NCI-H345 (cell line): ENCODE measurements at regions not wholly inside any gene's neighbourhood (a gene's known extent, or its start where the extent isn't known, plus 50 kb on each side); places are given as distances from the start of the nearest gene placed in this dataset.
"Not testable (repeated sequence)": the region's sequence is repeated elsewhere in the genome, so short reads cannot be mapped to it uniquely, and the experiment has no call there.

Source experiments
- DNase-seq: peaks from one replicate; lab custom pipeline; 2025; lab: John Stamatoyannopoulos, UW

DNA sequence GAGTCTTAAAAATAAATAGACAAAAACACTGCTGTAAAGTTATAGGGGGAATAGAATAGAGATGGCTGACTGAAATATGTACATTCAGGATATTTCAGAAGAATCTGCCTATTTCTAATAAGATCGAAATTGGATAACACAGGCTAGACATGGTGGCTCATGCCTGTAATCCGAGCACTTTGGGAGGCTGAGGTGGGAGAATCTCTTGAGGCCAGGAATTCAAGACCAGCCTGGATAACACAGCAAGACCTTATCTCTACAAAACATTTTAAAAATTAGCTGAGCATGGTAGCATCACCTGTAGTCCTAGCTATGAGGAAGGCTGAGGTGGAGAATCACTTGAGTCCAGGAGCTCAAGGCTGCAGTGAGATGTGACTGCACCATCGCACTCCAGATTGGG is 146.6 kb upstream of the CCDC150 start:
- no peak for DNase-seq

DNA sequence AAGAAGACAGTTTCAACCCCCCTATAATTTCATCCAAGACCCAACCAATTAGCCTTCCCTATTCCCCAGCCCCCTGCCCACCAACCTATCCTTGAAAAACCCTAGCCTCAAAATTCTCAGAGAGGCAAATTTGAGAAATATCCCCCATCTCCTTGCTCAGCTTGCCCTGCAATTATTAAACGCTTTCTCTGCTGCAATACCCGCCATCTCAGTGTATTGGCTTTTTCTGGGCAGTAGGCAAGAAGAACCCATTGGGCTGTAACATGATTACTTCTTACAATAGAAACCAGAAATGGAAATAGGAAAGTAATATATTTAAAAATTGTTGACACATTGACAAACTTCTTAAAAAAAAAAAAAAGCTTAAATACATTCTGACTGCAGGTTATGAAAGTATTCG is 140.6 kb upstream of the CCDC150 start:
- no peak for DNase-seq

DNA sequence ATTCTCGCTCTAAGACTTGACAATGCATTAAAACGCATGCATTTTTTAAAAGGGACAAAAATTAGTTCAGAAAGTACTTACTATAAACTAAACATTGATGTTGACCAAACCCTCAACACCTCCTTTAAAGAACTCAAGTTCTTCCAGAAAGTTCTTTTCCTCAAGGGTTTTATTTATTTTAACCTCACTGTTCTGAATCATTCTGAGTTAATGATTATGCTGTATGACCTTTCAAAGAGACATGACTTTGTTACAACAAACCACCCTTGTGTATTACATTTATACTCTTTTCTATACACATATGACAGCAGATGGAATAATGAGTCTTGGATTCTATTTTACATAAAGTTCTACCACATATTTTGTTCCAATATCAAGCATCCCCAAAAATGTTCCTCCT is 139.8 kb upstream of the CCDC150 start:
- no peak for DNase-seq

DNA sequence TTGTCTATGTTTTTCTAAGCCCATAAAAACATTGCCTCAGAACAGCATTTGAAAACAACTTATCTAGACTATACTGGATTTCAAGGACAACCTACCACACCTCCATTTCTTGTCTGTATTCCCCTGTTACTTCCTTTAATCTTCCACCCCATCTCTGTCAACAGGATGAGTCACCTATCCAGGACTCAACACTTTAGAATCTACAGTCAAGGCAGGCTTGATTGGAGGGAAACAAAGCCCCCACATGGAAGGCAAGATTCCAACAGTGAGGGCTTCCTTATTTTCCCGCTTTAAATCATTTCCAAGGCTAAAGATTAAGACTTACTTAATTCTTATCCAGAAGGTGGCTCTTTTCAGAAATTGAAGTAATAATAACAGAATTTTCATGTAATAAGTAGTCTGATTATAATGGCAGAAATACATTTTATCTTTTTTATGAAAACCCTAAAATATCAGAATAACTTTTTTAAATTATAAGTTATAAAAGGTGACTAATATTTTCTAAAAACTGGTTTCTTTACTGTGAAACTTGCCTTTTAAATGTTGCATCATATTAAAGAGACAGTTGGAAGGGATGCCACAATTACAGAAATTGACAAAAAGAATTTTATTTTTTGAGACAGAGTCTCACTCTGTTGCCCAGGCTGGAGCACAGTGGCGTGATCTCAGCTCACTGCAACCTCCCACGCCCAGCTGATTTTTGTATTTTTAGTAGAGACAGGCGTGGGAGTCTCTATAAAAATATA is 138.7 kb upstream of the CCDC150 start:
- DNase-seq, result no peak

DNA sequence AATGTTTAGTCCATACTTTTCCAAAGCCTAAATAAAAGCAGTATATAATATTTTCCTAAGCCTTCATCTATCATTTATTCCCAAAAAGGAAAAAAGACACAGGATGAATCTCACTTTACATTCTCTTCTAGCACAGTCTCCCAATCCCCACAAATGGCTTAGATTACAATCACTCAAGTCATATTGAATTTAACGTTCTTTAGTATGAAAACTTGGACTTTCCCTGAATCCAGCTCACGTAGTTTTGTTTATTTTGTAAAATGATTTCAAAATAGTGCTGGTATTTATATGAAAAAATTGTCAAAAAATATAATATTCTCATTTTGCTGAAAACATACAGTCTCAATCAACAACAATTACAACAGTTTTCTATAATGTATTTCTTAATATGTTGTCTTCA is 137.7 kb upstream of the CCDC150 start:
- no peak for DNase-seq

DNA sequence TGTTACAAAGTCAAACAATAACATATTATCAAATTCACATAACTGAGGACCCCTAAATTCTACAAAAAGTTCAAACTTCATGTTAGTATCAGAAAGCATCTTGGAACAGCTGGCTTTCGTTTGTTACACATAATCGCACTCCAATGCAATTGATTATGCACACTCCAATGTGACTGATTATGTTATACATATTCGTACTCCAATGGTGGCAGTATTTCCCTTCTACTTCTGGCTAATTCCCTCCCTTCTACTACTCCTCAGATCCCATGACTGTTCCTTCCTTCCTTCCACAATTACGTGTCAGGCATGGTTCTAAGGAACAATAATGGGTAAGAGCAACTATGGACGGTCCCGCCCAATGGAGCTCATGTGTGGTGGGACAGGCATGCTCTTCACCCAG is 137.1 kb upstream of the CCDC150 start:
- no peak for DNase-seq

DNA sequence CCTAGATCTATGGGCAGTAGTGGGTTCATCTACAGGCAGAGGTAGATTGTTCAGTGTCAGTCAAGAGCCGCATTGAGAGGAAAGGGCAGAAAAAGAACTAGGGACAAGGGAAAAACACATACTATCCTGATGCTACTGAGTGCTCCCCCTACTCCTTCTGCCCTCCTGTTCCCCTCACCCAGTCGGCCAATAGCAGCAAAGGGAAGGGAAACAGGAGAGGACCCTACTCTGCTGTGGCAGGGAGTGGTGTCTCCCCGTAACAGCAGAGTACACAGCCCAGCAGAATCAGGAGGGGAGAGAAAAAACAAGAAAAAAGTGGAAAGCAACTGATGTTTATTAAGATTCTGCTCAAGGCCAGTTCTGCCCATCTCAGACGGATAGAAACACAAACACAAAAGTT is 136.1 kb upstream of the CCDC150 start:
- no peak for DNase-seq

DNA sequence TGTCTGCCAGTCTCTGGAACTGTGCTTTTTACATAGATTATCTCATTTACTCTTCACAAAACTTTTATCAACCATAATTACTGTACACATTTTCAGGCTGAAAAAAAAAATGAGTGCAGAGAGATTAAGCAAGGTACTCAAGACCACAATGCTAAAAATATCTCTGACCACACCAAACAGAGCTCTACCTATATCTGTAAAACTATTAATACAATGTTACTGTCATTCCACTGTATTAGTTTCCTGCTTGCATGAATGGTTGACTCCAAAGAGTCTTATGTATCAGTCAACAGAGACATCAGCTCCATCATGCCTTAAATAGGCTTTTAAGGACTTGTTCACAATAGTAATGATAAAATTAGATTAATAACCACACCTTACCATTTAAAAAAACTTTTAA is 134.7 kb upstream of the CCDC150 start:
- DNase-seq, result no peak

DNA sequence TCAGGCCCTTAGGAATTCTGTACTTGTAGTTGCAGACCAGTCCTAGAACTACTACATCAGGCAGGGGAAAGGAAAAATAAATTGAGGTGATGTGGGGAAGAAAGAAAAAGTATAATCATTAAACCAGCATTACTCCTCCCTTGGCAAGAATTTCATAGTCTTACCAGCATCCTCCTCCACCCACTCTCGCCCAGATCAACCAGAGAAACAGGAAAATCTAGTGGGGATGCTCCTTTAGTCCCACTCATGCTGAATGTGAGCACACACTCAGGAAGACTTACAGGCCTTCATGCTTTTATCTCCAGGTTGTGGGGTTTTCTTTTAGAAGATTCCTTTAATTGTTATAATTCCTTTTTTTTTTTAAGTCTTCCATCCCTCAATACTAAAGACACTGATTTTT is 129.3 kb upstream of the CCDC150 start:
- no peak for DNase-seq

DNA sequence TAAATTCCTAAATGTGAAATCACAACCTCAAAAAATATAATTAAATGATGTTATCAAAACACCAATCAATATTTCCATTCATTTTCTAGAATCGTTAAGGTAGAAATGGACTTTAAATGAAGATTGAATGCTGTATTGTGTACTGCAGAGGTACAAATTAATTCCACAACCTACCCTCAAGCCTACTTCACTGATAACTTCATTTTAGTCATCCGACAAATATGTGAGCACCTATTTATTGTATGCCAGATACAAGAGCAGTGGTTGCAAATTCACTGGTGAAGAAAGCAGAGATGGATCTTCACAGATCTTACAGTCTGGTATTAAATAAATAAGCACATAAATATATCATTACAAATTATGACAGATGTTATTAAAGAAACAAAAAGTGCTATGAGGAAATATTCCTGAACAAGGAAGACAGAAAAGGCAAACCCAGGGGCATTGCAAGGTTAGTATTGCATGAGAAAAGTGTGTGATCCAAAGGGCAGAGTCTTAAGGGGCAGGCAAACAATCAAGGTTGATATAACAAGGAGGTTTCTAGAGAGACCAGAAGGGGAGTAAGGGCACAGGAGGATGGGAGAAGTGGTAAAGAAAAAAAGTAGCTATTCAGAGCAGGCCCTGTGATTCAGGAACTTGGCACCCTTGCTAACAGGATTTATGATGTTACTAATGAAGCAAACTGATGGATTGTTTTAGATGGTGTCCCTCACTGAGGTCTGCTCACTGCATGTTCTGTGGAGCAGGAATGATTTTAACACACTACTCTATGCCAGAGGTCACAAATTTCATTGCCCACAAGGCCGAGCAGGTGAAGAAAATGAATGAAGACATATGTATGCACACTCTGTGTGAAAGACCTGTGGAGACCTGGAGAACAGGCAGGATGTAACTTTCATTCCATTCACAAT is 128.0 kb upstream of the CCDC150 start:
- no peak for DNase-seq

DNA sequence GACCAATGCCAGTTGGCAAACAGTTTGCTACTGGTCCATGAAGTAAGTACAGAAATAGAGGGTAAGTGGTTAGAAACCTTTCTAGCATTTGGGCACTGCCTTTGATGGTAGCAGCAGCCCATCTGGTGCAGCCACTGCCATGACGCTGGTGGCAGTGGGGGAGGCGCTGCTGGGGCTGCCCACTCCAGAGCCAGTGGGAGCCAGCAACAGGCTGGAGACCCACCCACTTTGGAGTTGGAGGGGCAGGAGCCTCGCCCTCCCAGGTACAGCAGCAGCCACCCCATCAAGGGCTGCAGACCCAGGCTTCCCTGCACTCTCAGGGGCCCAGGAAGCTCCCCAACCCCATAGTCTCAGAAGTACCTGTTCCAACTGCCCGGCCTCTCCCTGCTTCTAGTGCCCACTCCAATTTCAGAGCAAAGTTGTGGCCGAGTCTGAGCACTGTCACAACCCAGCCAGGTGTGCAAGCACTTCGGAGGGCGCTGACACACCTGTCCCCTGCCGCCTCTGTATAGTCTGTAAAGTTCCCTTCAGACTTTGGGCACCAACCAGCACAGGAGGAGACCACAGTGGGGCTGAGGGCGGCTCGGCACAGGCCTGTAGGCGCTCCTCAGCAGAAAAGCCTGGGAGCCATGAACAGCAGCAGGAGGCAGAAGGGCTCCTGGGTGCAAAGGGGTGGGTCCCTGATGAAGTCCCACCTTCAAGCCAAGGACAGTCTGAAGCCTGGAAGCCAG is 125.6 kb upstream of the CCDC150 start:
- DNase-seq, result no peak

DNA sequence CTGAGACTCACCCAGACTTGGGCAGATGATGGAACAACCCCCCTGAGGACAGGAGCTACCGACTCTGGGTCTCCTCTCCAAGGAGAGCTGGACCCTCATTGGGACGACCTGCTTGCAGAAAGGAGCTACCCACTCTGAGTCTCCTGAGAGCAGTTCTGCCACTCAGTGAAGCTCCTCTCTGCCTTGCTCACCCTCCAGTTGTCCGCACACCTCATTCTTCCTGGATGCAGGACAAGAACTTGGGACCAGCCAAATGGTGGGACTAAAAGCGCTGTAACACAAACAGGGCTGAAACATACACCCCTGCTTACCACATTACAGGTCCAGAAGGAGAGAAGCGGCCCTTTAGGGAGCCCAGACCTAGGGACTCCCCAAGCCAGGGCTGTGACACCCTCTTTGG is 124.9 kb upstream of the CCDC150 start:
- DNase-seq, result no peak

DNA sequence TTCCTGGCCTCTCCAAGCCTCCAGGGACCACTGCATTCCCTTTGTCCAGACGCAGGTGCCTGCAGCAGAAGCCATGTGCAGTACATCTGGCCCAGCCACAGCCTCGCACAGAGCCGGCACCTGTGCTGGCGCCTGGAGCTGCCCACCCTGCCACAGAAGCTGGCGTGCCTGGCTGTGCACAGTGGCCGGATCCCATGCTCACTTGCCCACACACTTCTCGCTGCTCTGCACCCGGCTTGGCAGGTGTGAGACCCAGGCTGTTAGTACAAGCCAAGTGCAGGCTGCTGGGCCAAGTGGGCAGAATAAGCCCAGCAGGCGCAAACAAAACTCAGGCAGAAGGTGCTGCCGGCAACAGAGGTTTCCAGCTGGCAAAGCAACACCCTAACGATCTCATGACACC is 124.5 kb upstream of the CCDC150 start:
- peak; percentile 61 for DNase-seq

DNA sequence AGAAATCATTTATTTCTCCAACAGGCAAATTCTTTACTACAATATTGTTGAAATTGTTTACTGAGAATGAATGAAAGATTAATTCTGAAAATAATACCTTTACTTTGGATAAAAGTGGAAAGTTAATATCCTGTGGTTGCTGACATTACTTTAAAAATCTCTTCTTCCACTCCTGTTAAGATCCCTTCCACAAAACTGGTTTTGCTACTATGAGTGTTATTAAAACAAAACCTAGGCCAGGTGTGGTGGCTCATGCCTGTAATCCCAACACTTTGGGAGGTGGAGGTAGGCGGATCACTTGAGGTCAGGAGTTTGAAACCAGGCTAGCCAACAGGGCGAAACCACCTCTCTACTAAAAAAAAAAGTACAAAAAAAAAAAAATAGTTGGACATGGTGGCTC is 123.9 kb upstream of the CCDC150 start:
- DNase-seq, result no peak

DNA sequence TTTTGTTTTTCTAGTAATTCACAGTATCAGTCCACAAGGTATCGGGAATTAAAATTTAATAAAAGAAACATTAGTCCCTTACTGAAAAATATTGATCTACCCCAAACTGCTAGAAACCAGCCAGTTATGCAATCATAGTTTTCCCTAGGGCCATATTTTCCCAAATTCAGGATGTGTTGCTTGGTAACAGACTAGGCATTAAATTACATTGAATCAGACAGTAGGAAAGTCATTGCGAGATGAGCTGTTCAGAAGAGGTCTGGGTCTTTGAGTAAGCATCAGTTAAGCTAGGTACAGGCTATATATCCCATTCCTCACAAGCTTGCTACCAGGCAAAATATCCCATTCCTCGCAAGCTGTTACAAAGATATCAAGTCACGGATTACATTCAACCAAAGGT is 123.0 kb upstream of the CCDC150 start:
- DNase-seq, result no peak

DNA sequence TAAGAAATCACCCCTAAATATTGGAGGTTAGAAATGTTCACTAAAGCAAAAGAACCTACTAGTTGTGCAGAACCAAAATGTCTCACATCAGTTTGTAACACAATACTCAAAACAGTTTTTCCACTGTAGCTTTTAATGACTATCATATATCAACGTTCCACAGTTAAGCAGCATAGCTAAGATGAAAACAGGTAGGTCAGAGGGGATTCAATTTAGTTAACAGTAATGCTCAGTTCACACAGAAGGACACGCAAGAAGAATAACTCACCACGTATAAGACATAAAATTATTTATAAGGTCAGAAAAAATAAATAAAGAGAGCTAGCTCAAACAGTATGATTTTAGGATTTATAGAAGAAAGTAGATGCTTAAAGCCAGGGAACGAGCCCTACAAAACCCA is 118.9 kb upstream of the CCDC150 start:
- no peak for DNase-seq

DNA sequence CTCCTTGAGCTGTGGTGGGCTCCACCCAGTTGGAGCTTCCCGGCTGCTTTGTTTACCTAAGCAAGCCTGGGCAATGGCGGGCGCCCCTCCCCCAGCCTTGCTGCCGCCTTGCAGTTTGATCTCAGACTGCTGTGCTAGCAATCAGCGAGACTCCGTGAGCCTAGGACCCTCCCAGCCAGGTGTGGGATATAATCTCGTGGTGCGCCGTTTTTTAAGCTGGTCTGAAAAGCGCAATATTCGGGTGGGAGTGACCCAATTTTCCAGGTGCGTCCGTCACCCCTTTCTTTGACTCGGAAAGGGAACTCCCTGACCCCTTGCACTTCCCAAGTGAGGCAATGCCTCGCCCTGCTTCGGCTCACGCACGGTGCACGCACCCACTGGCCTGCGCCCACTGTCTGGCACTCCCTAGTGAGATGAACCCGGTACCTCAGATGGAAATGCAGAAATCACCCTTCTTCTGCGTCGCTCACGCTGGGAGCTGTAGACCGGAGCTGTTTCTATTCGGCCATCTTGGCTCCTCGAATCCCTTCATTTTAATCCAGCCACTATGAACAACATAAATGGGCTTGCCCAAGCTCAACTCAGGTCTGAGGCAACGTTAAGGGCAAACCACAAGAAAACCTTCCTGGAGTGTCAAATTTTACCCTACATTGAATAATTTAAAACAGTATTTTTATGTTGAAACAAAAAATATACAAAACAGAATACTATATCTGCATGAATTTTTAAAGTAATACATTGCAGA is 112.4 kb upstream of the CCDC150 start:
- DNase-seq, result not testable (repeated sequence)

DNA sequence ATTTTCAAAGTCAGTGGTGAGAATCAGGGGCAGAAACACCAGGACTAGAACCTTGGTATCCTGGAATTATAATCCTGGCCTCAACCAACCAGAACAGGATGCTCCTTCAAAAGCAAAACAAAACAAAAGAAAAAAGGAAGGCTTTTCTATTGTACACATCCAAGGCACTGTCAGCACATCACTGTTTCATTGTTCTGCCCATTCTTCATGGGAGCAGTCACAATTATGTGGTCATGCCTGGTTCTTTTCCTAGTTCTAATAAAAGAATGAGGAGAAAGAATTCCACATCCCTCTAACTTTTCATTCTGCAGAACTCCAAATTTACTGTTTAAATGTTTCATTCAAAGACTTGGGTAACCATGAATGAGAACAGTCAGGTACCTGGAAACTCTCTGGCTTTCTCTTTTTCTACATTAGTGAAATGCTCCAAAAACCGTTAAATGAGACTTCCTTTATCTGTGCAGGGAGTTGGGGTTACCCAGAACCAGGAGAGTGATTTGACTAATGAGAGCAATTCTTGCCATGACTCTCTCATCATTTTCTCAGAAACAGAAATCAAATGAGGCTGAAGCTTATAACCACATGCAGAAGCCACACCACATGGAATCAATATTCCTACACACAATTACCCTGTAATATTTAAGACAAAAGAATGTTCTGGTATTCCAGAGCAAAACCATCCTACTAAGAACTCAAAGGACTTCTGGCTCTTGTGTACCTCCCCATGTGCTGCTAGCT is 110.9 kb upstream of the CCDC150 start:
- no peak for DNase-seq

DNA sequence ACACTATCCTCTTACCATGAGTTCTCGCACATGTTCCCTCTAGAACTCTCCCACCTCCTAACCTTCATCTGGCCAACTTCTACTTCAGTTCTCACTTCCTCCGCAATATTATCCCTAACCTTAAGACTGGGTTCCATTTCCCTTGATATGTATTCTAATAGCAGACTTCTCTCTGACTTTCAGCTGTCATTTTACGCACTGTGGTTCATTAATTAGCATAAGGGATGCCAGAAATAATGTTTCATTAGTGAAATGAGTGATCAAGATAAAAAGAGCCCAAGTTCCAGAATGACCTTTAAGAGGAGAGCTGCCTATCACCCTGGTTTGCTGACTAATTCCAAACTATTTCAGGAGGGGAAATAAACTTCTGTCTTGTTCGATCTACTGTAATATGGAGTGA is 108.6 kb upstream of the CCDC150 start:
- DNase-seq, result no peak

DNA sequence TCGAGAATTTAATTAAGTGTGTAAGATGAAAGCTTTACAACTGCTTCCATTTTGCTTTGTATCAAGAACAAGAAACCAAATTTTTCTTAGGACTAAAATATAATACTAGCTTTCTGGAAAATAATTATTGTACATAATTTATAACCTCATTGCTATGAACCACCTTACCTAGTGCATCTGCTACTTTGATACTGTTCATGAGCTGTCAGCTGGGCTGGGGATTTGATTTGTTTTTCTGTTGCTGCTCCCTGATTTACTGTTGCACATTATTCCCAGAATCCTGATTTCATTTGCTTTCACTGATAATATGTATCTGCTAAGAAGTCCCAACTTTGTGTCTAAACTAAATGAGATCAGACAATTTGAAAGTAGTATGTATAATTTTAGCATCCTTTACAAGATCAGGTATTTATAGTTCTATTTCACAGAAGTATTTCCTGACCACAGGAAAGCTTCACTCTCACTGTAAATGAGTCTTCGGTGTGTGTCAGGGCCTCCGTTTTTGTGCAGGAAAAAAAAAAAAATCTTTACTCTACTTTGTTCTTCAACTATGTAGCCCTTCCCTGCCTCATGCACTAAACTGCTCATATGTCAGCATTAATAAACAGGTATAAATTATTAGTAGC is 105.6 kb upstream of the CCDC150 start:
- DNase-seq, result no peak

DNA sequence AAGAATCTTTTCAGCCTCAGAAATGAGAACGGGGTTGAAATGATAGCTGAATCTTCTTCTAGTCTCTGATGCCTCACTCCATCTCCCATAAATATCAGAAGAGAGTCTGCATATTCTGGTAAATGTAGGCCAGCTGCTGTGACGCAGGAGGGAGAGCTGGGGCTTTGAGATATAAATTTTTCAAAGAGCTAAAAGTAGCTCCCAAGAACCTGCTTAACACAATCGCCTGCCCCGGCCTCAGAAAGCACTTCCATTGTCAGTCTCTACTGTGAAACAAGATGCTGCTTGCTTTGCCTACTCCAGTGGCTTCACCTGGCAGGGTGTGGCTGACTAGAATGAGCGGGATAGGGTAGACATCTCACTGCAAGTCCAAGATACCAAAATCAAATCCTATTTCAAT is 105.0 kb upstream of the CCDC150 start:
- DNase-seq, result no peak
